Body of pancreas (tissue), 4 donors: ENCODE measurements at regions not wholly inside any gene's neighbourhood (a gene's known extent, or its start where the extent isn't known, plus 50 kb on each side); places are given as distances from the start of the nearest gene placed in this dataset.

Experiments
- POLR2A ChIP-seq, 3 donors: fragments of 450-650 bp; IDR thresholded peaks; one replicate each; pipeline ENCODE4 v1.6.1; 2016; ENCODE audit warnings: antibody characterized with exemption in 3 of 3, mild to moderate bottlenecking in 2 of 3
- TF ChIP-seq, protein P1 (sequence below), 7 experiments: fragments of 450-650 bp in 4 of 7; fragments of 200-600 bp in 3 of 7; sonication (generic) in 3 of 7; IDR thresholded peaks; one replicate each; pipeline ENCODE4 v1.5.1; 2016 to 2019; ENCODE audit warnings: antibody characterized with exemption in 7 of 7

DNA sequence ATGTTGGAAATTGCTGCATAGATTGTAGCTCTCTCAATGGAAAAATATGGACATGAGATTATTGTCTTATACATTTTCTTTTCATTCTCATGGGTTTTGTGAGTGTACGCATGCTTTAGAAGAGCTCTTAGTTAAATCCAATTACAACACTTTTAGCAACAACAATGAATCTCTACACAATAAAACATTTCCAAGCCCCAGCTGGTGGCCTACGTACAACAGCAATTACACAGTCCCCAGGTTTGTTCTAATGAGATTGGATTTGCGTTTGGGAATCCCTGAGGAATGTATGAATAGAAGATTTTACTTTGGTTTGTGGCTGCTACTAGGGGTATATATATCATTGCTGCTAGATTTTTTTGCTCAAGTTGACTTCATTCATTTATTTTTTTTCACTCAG lies 98.6 kb downstream of the FHDC1 start:
- no peak for TF ChIP-seq POLR2A (IDR thresholded peaks at IDR 0.05)
- TF ChIP-seq, protein P1, sequence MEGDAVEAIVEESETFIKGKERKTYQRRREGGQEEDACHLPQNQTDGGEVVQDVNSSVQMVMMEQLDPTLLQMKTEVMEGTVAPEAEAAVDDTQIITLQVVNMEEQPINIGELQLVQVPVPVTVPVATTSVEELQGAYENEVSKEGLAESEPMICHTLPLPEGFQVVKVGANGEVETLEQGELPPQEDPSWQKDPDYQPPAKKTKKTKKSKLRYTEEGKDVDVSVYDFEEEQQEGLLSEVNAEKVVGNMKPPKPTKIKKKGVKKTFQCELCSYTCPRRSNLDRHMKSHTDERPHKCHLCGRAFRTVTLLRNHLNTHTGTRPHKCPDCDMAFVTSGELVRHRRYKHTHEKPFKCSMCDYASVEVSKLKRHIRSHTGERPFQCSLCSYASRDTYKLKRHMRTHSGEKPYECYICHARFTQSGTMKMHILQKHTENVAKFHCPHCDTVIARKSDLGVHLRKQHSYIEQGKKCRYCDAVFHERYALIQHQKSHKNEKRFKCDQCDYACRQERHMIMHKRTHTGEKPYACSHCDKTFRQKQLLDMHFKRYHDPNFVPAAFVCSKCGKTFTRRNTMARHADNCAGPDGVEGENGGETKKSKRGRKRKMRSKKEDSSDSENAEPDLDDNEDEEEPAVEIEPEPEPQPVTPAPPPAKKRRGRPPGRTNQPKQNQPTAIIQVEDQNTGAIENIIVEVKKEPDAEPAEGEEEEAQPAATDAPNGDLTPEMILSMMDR (IDR thresholded peaks at IDR 0.05) = no peak
